ENCODE measurements at regions not wholly inside any gene's neighbourhood (a gene's known extent, or its start where the extent isn't known, plus 50 kb on each side); places are given as distances from the start of the nearest gene placed in this dataset.

DNA sequence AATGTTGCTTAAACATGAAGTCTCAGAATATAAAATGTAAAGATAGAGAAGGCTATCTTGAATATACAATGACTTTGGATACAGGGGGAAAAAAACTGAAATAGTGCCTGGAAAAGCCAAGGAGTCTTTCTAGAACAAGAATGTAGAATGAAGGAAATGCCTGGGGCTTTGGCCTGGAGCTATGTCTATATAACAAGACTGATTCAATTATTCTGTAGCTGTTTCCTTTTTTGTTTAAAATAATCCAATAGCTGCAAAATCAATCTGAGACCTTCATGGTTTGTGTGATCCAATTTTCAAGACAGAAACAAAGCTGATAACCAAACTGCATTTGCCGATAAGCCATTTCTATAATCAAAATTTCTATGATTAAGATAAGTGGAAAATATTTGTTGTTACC is 530.9 kb upstream of the NBEA start:
- no peaks in the 10 kb centered on the region for H3K4me1 Mint-ChIP-seq
- no peaks in the 10 kb centered on the region for H3K36me3 Mint-ChIP-seq
- H3K27me3 ChIP-seq (ENCODE audit: control insufficient read depth in 2 of 2, insufficient read depth in 2 of 2, low read length in 2 of 2), result no peaks in the 10 kb centered on the region
- H3K9me3 ChIP-seq (replicated peaks in 1 of 2; ENCODE audit: control insufficient read depth in 1 of 2, insufficient read depth in 1 of 2, low read length in 2 of 2), result peaks cover 14 to 32% of the 10 kb centered on the region in 2 donors
- H3K9ac ChIP-seq (ENCODE audit: insufficient read depth, low read length, poor library complexity, severe bottlenecking), result no peak overlapping the region
- no peak overlapping the region for H3K27ac ChIP-seq (ENCODE audit: low read depth in 1 of 2, low read length in 2 of 2)
- H3K27ac Mint-ChIP-seq, result no peak overlapping the region
- no peaks in the 10 kb centered on the region for H3K4me1 ChIP-seq (ENCODE audit: control insufficient read depth in 1 of 2, insufficient read depth in 2 of 2, low read length in 2 of 2)
- TF ChIP-seq, protein P1, sequence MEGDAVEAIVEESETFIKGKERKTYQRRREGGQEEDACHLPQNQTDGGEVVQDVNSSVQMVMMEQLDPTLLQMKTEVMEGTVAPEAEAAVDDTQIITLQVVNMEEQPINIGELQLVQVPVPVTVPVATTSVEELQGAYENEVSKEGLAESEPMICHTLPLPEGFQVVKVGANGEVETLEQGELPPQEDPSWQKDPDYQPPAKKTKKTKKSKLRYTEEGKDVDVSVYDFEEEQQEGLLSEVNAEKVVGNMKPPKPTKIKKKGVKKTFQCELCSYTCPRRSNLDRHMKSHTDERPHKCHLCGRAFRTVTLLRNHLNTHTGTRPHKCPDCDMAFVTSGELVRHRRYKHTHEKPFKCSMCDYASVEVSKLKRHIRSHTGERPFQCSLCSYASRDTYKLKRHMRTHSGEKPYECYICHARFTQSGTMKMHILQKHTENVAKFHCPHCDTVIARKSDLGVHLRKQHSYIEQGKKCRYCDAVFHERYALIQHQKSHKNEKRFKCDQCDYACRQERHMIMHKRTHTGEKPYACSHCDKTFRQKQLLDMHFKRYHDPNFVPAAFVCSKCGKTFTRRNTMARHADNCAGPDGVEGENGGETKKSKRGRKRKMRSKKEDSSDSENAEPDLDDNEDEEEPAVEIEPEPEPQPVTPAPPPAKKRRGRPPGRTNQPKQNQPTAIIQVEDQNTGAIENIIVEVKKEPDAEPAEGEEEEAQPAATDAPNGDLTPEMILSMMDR (IDR thresholded peaks at IDR 0.05), result no peak
- H3K4me3 ChIP-seq (replicated peaks in 1 of 3; ENCODE audit: low read depth in 2 of 3, low read length in 3 of 3), result no peak overlapping the region
- H3K27me3 Mint-ChIP-seq (ENCODE audit: low read depth in 3 of 3), result peaks cover 0 to 2% (median 0%) of the 10 kb centered on the region in 3 donors
- H3K79me2 ChIP-seq (ENCODE audit: insufficient read depth, low read length), result no peaks in the 10 kb centered on the region
- H3K36me3 ChIP-seq (replicated peaks in 1 of 2; ENCODE audit: control insufficient read depth in 1 of 2, insufficient read depth in 2 of 2, low read length in 2 of 2), result no peaks in the 10 kb centered on the region
- H3K4me3 Mint-ChIP-seq, result no peak overlapping the region
- H2AFZ ChIP-seq (ENCODE audit: insufficient read depth, low read depth, low read length, poor library complexity, severe bottlenecking), result no peak overlapping the region
- WGBS (ENCODE audit: insufficient coverage), result no CpG with 5 or more reads among the region's 1 CpG
- intact Hi-C loops (cut with micrococcal nuclease), result no loop called here
- no peaks in the 10 kb centered on the region for H4K20me1 ChIP-seq (ENCODE audit: insufficient read depth, low read length)
- DNase-seq, result no peak
- H3K9me3 Mint-ChIP-seq, result peaks cover 9 to 28% (median 11%) of the 10 kb centered on the region in 7 donors
- H3K4me2 ChIP-seq (replicated peaks; ENCODE audit: extremely low read depth, low read length, poor library complexity, severe bottlenecking), result no peak overlapping the region

DNA sequence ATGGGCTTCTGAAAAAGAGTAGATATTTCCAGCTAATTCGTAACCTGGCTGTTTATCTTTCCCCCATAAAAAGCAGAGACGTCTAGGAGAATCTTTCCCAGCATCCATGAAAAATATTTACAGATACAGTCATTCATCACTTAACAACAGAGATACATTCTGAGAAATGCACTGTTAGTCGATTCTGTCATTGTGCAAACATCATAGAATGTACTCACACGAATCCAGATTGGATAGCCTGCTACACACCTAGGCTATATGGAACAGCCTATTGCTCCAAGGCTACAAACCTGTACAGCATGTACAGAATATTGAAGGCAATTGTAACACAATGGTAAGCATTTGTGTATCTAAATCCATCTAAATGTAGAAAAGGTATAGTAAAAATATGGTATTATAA is 530.2 kb upstream of the NBEA start:
- TF ChIP-seq, protein P1 (IDR thresholded peaks at IDR 0.05), result no peak
- Histone ChIP-seq H3K9me3 (replicated peaks in 1 of 2; ENCODE audit: control insufficient read depth in 1 of 2, insufficient read depth in 1 of 2, low read length in 2 of 2) (peaks cover 11 to 36% of the 10 kb centered on the region in 2 donors), H3K4me2 (replicated peaks; ENCODE audit: extremely low read depth, low read length, poor library complexity, severe bottlenecking) (no peak overlapping the region), H3K4me3 (replicated peaks in 1 of 3; ENCODE audit: low read depth in 2 of 3, low read length in 3 of 3) (no peak overlapping the region), H3K27ac (ENCODE audit: low read depth in 1 of 2, low read length in 2 of 2) (no peak overlapping the region), H3K79me2 (ENCODE audit: insufficient read depth, low read length) (no peaks in the 10 kb centered on the region), H3K36me3 (replicated peaks in 1 of 2; ENCODE audit: control insufficient read depth in 1 of 2, insufficient read depth in 2 of 2, low read length in 2 of 2) (no peaks in the 10 kb centered on the region), H4K20me1 (ENCODE audit: insufficient read depth, low read length) (no peaks in the 10 kb centered on the region), H2AFZ (ENCODE audit: insufficient read depth, low read depth, low read length, poor library complexity, severe bottlenecking) (no peak overlapping the region), H3K4me1 (ENCODE audit: control insufficient read depth in 1 of 2, insufficient read depth in 2 of 2, low read length in 2 of 2) (no peaks in the 10 kb centered on the region), H3K9ac (ENCODE audit: insufficient read depth, low read length, poor library complexity, severe bottlenecking) (no peak overlapping the region), H3K27me3 (ENCODE audit: control insufficient read depth in 2 of 2, insufficient read depth in 2 of 2, low read length in 2 of 2) (no peaks in the 10 kb centered on the region)
- 73% methylated on average over 2 of the region's 4 CpGs for WGBS (ENCODE audit: insufficient coverage)
- peaks cover 9 to 25% (median 12%) of the 10 kb centered on the region in 7 donors for H3K9me3 Mint-ChIP-seq
- intact Hi-C loops (cut with micrococcal nuclease), result no loop called here
- peaks cover 0 to 2% (median 0%) of the 10 kb centered on the region in 3 donors for H3K27me3 Mint-ChIP-seq (ENCODE audit: low read depth in 3 of 3)
- H3K4me3 Mint-ChIP-seq, result no peak overlapping the region
- H3K4me1 Mint-ChIP-seq, result no peaks in the 10 kb centered on the region
- H3K27ac Mint-ChIP-seq, result no peak overlapping the region
- no peak for DNase-seq
- no peaks in the 10 kb centered on the region for H3K36me3 Mint-ChIP-seq
